Skeletal muscle tissue (tissue), 3 donors: ENCODE measurements at regions not wholly inside any gene's neighbourhood (a gene's known extent, or its start where the extent isn't known, plus 50 kb on each side); places are given as distances from the start of the nearest gene placed in this dataset.

ENCODE experiments used
- H3K27ac ChIP-seq: one replicate; pipeline ENCODE4 v1.7.0; 2013; ENCODE audit warnings: mild to moderate bottlenecking, low read depth, low read length, inconsistent platforms
- H3K27me3 ChIP-seq, 3 donors: one replicate each; pipeline ENCODE4 v1.7.0; 2013; ENCODE audit warnings: low read length in 3 of 3; ENCODE audit not compliant: control insufficient read depth in 3 of 3, insufficient read depth in 3 of 3
- H3K36me3 ChIP-seq, 3 donors: one replicate each; pipeline ENCODE4 v1.7.0; 2013; ENCODE audit warnings: low read length in 3 of 3; ENCODE audit not compliant: control insufficient read depth in 3 of 3, insufficient read depth in 3 of 3
- H3K4me1 ChIP-seq, 3 donors: one replicate each; pipeline ENCODE4 v1.7.0; 2013; ENCODE audit warnings: low read length in 3 of 3, mild to moderate bottlenecking in 3 of 3; ENCODE audit not compliant: control insufficient read depth in 3 of 3, insufficient read depth in 3 of 3
- H3K4me3 ChIP-seq, 3 donors: one replicate each; pipeline ENCODE4 v1.7.0; 2013; ENCODE audit warnings: low read length in 3 of 3
- H3K9ac ChIP-seq, 3 donors: one replicate each; pipeline ENCODE4 v1.7.0; 2013; ENCODE audit warnings: low read length in 3 of 3, mild to moderate bottlenecking in 3 of 3, moderate library complexity in 2 of 3, low read depth in 1 of 3
- H3K9me3 ChIP-seq, 3 donors: one replicate each; pipeline ENCODE4 v1.7.0; 2013; ENCODE audit warnings: low read length in 3 of 3; ENCODE audit not compliant: control insufficient read depth in 3 of 3
- donor health status: Osteomylitis.

- Histone ChIP-seq H3K27ac (no peak overlapping the region), H3K4me3 (no peak overlapping the region), H3K36me3 (no peaks in the 10 kb centered on the region), H3K27me3 (peaks cover 0 to 3% (median 0%) of the 10 kb centered on the region in 3 donors), H3K9me3 (no peaks in the 10 kb centered on the region), H3K4me1 (no peaks in the 10 kb centered on the region), H3K9ac (no peak overlapping the region)
Observed at GRCh38 chr6:169165561-169166300, 87.9 kb downstream of the THBS2 start.

- no peak overlapping the region for H3K4me3 ChIP-seq
- peaks cover 0 to 3% (median 0%) of the 10 kb centered on the region in 3 donors for H3K27me3 ChIP-seq
- no peaks in the 10 kb centered on the region for H3K9me3 ChIP-seq
- H3K27ac ChIP-seq, result no peak overlapping the region
- H3K4me1 ChIP-seq, result no peaks in the 10 kb centered on the region
- no peak overlapping the region for H3K9ac ChIP-seq
- no peaks in the 10 kb centered on the region for H3K36me3 ChIP-seq
Observed at GRCh38 chr6:169164986-169165385, 88.7 kb downstream of the THBS2 start.

GRCh38 chr6:169164451-169164850, 89.2 kb downstream of the THBS2 start:
- Histone ChIP-seq H3K9ac (no peak overlapping the region), H3K36me3 (no peaks in the 10 kb centered on the region), H3K4me1 (no peaks in the 10 kb centered on the region), H3K27ac (no peak overlapping the region), H3K4me3 (no peak overlapping the region), H3K9me3 (no peaks in the 10 kb centered on the region), H3K27me3 (peaks cover 0 to 9% (median 0%) of the 10 kb centered on the region in 3 donors)

GRCh38 chr6:169163411-169163901, 90.2 kb downstream of the THBS2 start:
- H3K4me3 ChIP-seq, result no peak overlapping the region
- no peak overlapping the region for H3K9ac ChIP-seq
- peaks cover 0 to 5% (median 2%) of the 10 kb centered on the region in 3 donors for H3K4me1 ChIP-seq
- peaks cover 0 to 11% (median 0%) of the 10 kb centered on the region in 3 donors for H3K27me3 ChIP-seq
- H3K9me3 ChIP-seq, result no peaks in the 10 kb centered on the region
- no peaks in the 10 kb centered on the region for H3K36me3 ChIP-seq
- no peak overlapping the region for H3K27ac ChIP-seq

- Histone ChIP-seq H3K4me3 (no peak overlapping the region), H3K27me3 (peaks cover 0 to 11% (median 2%) of the 10 kb centered on the region in 3 donors), H3K27ac (no peak overlapping the region), H3K9ac (no peak overlapping the region), H3K36me3 (no peaks in the 10 kb centered on the region), H3K9me3 (no peaks in the 10 kb centered on the region), H3K4me1 (peaks cover under 1 to 7% (median 5%) of the 10 kb centered on the region in 3 donors)
Observed at GRCh38 chr6:169162752-169163407, 90.8 kb downstream of the THBS2 start.

- Histone ChIP-seq H3K9me3 (no peaks in the 10 kb centered on the region), H3K9ac (no peak overlapping the region), H3K4me1 (peaks cover 5 to 13% (median 9%) of the 10 kb centered on the region in 3 donors), H3K27ac (no peak overlapping the region), H3K36me3 (no peaks in the 10 kb centered on the region), H3K27me3 (peaks cover 0 to 11% (median 2%) of the 10 kb centered on the region in 3 donors), H3K4me3 (no peak overlapping the region)
Observed at GRCh38 chr6:169162249-169162648, 91.4 kb downstream of the THBS2 start.

GRCh38 chr6:169161572-169162167, 92.0 kb downstream of the THBS2 start:
- Histone ChIP-seq H3K27me3 (peaks cover 0 to 10% (median 2%) of the 10 kb centered on the region in 3 donors), H3K27ac (no peak overlapping the region), H3K9ac (no peak overlapping the region), H3K36me3 (no peaks in the 10 kb centered on the region), H3K4me1 (peaks cover 5 to 15% (median 9%) of the 10 kb centered on the region in 3 donors), H3K9me3 (no peaks in the 10 kb centered on the region), H3K4me3 (no peak overlapping the region)

GRCh38 chr6:169160855-169161560, 92.6 kb downstream of the THBS2 start:
- H3K27me3 ChIP-seq, result peaks cover 0 to 8% (median 2%) of the 10 kb centered on the region in 3 donors
- H3K4me1 ChIP-seq, result peaks cover 5 to 15% (median 9%) of the 10 kb centered on the region in 3 donors
- no peaks in the 10 kb centered on the region for H3K9me3 ChIP-seq
- H3K9ac ChIP-seq, result no peak overlapping the region
- H3K4me3 ChIP-seq, result no peak overlapping the region
- no peak overlapping the region for H3K27ac ChIP-seq
- H3K36me3 ChIP-seq, result no peaks in the 10 kb centered on the region

- Histone ChIP-seq H3K9me3 (no peaks in the 10 kb centered on the region), H3K27ac (no peak overlapping the region), H3K4me1 (peaks cover 5 to 15% (median 9%) of the 10 kb centered on the region in 3 donors), H3K27me3 (peaks cover 0 to 8% (median 2%) of the 10 kb centered on the region in 3 donors), H3K9ac (no peak overlapping the region), H3K4me3 (no peak overlapping the region), H3K36me3 (no peaks in the 10 kb centered on the region)
Observed at GRCh38 chr6:169160091-169160854, 93.4 kb downstream of the THBS2 start.
